GM21526 (cell line): ENCODE measurements at regions not wholly inside any gene's neighbourhood (a gene's known extent, or its start where the extent isn't known, plus 50 kb on each side); places are given as distances from the start of the nearest gene placed in this dataset.

Experiments used
- ATAC-seq: cut with Tn5 transposase; IDR thresholded peaks from one replicate; pipeline ENCODE4 v1.9.1; 2021; ENCODE audit warnings: moderate library complexity; ENCODE audit not compliant: unreplicated experiment, low FRiP score

DNA sequence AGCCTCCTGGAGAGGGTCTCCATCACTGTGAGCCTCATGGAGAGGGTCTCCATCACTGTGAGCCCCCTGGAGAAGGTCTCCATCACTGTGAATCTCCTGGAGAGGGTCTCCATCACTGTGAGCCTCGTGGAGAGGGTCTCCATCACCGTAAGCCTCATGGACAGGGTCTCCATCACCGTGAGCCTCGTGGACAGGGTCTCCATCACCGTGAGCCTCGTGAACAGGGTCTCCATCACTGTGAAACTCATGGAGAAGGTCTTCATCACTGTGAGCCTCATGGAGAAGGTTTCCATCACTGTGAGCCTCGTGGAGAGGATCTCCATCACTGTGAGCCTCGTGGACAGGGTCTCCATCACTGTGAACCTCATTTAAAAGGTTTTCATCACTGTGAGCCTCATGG is 140.0 kb downstream of the ERMARD start:
- no peak for ATAC-seq

DNA sequence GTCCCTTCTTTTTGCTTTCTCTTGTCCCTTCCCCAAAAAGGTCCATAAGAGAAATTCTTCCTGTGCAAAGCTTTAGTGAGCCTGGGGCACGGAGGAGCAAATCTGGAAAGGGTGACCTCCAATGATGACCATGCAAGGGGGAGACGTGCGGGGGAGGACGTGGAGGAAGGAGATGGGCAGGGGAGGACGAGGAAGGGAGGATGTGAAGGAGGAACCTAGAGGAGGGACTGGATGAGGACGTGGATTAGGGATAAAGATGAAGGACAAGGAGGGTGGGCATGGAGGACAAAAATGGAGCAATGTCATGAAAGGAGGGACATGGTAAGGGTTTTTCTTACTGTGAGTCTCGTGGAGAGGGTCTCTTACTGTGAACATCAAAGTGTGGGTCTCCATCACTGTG is 139.5 kb downstream of the ERMARD start:
- ATAC-seq = no peak

DNA sequence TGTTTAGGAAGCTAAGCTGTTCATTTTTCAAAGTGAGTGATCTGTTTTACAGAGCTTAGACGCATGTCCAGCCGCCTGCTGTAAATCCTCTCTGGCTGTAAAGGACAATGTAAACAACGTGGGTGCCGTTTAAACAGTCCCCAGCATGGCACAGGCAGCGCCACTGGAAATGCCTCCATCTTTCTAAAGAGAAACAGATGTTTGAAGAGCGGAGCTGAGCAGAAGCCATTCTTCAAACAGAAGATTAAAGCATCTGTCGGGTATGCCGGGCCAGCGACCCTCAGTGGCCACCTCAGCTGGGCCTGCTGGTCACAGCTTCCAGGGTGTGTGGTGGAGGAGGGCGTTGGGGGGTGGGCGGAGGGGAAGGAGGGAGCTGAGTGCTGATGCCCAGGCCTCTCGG is 138.6 kb downstream of the ERMARD start:
- ATAC-seq = no peak

DNA sequence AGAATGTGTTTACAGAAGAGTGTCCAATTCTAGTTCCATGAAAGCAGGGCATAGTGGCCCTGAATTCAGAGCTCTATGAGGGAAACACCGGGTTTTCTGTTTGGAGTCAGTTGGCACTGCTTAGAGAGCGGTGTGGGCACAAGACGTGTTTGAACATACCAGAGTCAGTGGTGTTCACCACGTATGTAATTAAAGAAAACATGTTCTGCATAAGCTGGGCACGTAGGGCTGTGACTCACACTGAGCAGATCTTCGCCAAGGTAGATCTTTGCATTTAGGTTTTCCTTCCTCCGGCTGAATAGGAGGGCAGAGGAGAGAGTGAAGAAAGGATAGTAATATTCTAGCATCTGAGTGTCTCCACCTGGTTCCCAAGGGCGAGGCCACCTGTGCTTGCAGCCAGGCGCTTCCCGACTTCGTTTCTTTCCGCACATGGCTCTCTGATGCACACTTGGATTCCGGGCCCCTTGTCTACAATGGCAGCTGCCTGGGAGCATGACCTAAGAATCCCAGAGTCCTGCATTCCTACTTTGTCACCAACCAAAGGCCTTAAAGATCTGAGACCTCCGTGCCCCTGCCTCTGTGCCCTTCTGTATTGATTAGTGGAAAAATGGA is 136.2 kb downstream of the ERMARD start:
- no peak for ATAC-seq

DNA sequence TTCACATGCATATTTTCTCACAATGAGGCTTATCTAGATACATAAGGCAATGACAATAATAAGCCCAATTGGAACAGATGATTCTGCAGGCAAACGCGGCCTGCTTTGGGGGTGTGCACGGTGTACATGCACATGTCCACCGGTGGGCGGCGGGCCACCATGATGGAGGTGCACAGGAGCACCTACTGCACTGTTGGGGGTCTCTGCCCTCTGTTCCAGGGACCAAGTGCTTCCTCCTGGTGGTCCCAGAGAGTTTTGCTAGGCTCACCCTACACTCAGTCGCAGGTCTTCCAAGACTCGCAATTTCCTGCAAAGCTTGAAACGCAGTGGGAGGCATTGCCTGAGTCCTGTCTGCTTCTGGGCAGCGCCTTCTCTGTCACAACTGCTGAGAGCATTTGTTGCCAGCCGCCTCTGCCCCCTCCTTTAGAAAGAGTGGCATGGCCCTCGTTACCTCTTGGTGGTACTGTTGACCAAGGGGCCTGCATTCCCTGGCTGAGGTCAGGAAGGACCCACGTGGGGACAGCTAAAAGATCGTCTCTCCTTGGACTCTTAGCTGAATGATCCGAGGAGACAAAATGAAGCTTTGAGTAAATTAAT is 135.3 kb downstream of the ERMARD start:
- no peak for ATAC-seq

DNA sequence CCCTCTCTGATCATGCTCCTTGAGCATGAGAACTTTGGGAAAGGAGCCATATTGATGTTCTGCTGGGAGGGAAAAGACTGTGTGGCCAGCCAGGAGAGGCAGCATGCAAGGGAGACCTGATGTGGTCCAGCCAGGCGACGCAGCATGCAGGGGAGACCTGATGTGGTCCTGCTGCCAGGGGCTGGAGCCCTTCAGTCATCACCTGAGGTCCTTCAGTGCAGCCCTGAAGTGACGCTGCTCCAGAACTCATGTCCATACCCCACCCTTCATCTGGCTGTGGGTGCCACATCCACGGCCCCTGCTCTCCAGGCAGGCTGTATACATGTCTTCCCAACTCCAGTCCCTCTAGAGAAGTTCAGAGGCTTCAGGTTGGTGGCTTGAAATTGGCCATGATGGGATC is 134.4 kb downstream of the ERMARD start:
- no peak for ATAC-seq

DNA sequence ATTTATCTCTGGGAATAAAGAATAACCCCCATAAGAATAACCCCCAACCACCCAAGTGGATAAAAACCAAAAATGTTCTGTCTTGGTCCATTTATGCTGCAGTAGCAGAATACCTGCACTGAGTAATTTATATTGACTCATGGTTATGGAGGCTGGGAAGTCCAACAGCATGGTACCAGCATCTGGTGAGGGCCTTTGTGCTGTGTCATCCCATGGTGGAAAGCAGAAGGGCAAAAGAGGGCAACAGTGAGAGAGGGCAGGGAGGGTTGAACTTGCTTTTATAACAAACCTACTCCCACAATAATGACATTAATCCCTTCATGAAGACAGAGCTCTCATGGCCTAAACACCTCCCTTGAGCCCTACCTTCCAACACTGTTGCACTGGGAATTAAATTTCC is 133.7 kb downstream of the ERMARD start:
- ATAC-seq = no peak

DNA sequence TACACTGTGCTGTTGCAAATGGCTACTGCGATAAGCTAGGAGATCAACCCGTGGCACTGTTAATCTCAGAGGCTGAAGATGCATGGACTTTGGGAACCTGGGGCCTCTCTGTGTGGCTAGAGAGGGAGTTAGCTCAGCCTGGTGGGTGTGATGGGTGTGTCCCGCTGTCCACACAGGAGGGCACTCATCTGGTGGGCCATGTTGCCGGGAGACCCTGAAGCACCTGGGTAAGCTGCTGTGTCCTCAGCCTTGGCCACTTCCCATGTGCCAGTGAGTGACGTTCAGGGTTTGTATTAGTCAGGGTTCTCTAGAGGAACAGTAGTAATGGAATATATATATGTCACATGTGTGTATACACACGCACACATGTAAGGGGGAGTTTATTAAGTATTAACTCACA is 132.7 kb downstream of the ERMARD start:
- no peak for ATAC-seq

DNA sequence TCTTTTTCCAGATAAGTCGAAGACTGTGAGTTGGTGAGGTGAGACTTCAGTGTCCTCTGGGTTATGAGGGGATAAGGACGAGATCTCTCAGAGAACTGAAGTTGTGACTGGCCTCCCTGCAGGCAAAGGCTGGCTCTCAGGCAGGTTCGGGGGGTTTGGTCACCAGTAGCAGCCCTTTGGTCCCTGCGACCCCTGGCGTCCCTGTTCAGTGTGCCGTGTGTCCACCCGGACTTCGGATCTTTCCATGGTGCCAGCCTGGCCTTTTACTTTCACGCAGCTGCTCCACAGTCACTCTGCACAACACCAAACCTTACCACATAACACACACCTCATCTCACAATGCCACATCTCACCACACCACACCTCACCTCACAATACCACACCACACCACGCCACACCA is 131.9 kb downstream of the ERMARD start:
- no peak for ATAC-seq

DNA sequence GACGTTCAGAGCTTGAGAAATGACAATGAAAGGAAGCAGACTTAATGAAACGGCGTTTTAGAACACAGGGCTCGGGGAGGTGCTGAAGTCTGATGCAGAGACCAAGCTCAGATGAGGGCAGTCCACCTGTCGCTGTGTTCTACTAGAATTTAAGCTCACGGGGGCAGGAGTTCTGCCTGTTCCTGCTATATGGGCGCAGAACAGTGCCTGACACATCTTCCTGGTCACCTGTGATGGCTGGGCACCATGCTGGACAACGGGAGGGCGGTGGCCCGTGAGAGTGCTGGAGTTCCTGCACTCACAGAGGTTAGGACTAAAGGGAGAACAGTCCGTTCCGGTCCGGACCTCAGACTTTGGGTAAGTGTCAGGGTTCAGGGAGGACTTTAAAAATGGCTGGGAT is 130.6 kb downstream of the ERMARD start:
- ATAC-seq = no peak

DNA sequence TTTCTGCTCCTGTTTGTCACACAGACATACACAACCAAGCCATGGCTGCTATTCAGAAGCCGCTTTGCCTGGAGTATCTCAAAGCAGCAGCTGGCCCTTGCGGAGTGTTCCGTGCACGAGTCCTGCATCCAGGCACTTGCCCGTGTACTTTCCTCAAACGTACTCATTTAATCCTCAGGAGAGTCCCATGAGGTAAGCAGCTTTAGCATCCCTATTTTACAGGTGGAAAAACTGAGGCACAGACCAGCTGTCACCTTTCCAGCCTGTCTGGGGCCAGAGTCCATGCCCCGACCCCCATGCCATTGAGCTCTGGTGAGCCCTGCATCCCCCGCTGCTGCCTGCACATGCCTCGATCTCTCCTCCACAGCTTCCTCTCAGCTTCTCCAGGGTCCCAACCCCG is 130.0 kb downstream of the ERMARD start:
- no peak for ATAC-seq

DNA sequence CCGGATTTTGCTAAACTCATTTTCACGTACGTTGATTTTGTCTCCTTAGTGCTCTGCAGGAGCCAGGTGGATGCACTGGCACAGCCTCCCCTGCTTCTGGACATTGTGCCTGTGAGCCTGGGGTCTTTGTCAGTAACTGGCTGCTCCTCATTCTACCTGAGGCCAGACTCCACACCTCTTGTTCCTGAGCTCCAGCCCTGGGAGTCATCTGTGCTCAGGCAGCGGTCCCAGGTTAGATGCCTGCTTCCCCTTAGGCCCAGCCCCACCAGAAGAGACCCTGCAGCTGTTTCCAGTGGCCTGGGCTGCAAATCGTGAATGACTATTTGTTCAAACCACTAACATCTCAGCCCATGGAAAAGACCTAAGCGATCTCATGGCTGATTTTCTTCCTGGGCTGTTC is 129.1 kb downstream of the ERMARD start:
- no peak for ATAC-seq

DNA sequence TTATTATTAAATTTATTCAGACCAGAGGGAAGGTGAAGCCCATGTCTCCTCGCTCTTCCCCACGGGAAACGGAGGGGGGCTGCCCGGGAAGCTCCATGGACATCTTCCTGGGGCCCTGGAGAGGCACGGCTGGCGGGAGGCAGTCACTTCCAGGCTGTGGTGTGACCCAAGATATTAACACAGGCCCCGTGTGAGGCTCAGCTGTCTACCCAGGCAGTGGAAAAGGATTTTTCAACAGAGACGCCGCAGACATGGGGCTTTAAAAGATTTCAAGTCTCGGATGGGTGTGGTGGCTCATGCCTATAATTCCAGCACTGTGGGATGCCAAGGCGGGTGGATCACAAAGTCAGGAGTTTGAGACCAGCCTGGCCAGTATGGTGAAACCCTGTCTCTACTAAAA is 117.9 kb downstream of the ERMARD start:
- no peak for ATAC-seq

DNA sequence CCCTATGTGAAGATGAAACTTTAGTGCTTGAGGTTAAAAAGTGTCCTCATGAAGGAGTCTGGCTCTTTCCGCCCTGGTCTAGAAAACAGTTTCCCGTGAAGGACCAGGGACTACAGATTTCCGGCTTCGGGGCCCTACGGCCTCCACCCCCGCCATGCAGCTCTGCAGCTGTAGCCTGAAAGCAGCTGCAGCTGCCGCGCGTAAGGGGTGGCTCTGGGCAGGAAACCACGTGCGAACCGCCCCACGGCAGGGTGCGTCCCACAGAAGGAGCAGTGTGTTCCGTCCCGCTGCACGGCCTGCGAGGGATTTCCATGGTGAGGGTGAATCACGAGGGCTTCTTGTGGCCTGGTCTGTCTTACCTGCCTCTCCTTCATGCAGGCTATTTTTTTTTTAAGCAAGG is 117.0 kb downstream of the ERMARD start:
- peak; percentile 96 for ATAC-seq

DNA sequence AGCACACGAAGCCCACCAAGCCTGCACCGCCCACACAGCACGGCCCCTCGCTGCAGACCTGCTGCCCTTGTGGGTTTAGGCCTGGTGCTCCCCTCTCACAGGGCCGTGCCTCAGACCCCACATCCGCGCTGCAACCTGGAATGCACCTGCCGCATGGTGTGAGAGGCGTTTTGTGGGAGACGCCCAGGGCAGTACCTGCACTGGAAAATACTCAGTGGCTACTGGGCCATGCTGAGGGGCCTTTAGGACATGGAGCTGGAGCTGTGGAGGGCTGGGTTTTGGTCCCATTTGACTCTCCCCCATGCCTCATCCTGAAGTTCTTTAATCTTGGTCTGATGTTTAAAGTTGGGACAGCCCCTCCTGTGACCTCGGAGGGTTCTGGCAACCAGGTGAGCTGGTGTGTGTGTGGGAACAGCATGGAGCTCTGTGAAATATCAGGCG is 116.3 kb downstream of the ERMARD start:
- ATAC-seq = no peak

DNA sequence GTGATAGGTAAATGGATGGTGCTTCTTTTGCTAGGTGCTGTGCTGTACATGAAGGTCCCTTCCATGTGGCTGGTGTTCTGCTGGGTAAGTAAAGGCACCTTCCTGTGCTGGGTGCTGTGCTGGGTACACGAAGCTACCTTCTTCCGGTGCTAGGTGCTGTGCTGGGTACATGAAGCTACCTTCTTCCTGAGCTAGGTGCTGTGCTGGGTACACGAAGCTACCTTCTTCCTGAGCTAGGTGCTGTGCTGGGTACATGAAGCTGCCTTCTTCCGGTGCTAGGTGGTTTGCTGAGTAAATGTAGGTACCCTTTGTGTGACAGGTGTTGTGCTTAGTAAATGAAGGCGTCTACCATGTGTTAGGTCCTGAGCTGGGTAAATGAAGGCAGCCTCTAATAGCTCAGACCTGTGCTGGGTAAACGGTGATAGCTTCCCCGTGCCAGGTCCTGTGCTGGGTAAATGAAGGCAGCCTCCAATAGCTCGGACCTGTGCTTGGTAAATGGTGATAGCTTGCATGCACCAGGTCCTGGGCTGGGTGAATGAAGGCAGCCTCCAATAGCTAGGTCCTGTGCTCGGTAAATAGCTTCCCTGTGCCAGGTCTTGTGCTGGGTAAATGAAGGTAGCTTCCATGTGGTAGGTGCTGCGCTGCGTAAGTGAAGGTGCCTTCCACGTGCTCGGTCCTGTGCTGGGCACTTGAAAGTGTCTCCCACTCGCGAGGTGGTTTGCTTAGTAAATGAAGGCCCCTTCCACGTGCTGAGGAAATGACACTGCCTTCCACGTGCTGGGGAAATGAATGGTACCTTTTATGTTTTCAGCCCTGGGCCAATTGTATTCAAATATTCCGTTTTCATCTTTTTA is 115.5 kb downstream of the ERMARD start:
- ATAC-seq = no peak

DNA sequence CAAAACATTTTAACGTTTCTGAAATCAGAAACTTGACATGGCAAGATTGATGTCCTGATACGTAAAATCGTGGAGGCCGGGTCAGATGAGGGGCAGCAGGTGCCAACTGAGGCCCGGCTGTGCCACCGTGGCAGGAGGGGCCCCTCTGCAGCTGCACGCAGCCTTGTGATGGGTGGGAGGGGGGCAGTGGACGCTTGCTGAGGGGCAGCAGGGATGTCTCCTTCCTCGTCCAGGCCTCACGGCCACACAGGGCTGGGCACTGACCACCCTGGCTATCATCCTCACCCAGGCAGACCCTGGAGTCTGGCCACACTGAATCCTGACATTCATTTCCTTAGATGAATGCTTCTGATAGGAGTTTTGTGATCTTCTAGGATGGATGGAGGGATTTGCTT is 114.7 kb downstream of the ERMARD start:
- no peak for ATAC-seq

DNA sequence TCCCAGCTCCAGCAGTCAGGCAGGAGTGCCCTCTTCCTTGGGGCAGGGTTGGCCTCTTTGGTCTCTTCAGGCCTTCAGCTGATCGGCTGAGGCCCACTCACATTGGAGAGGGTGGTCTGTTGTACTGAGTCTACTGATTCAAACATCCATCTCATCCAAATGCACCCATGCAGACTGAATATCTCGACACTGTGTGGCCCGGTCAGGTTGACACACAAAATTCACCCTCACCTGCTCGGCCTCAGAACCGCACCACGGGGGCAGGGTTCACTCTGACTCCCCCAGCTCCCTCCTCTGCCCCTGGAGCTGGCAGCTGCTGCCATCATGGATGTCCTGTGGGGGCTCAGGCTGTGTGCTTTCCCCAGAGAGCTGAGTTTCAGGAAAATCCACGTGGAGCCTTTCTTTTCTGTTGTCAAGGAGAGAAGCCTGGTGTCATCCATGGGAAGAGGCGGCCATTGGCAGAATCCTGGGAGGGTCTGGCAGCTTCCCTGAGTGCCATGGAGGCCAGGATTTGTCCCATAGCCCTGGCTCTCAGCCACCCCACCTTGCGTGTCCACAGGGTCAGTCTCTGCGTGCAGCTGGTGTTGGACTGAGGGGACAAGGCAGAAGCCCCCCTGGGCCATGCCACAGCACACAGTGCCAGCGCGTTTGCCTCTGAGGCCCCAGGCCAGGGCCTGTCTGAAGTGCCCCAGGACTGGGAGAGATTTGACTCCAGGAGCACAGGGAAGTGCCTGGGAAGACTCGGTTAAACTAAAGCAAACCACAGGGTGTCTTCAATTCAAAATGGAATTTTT is 114.1 kb downstream of the ERMARD start:
- no peak for ATAC-seq

DNA sequence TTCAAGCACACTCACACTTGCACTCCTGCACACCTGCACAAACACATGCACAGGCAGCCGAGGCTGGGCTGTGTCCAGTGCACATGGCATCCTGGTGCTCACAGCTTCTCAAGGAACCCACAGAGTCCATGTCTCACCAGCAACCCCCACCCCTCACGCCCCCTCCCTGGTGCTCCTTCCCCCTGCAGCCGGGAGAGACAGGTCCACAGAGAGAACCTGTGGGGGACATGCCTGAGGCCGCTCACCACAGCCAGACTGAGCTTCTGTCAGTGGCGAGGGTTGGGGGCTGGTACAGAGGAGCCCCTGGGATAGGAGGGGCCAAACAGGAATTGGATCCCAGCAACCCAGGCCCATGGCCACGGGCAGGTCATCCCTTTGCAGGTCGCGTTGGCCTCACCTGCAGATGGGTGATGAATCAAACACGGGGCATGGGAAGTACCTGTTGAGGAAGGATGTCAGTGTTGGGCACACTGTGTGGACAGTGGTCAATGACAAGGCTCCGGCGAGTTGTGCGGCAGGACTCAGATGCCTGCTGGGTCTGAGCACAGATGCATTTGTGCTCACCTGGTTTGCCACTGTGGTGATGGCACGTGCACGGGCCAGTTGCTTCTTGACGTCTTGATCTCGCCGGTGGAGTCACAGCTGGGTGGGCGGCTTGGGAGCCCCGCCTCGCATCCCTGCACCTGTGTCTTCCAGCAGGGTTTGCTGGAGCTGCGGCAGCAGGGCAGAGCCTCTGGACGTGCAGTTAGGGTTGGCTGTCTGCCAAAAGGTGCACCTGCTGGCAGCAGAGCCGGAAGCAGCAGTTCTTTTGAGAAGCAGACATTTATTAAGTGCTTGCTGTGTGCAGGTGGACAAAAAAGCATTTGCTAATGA is 113.0 kb downstream of the ERMARD start:
- ATAC-seq = no peak

DNA sequence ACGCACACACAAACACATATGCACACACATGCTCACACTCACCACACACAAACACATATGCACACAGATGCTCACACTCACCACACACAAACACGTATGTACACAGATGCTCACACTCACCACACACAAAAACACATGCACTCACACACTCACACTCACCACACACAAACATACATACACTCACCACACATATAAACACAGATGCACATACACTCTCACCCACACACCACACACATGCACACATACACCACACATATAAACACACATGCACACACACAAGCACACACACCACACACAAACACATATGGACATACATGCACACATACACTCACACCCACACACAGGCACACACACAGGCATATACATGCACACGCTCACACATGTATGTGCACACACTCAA is 112.3 kb downstream of the ERMARD start:
- no peak for ATAC-seq
